Hepatocyte (in vitro differentiated cells): ENCODE measurements at regions not wholly inside any gene's neighbourhood (a gene's known extent, or its start where the extent isn't known, plus 50 kb on each side); places are given as distances from the start of the nearest gene placed in this dataset.

ENCODE experiments used
- EZH2 ChIP-seq: fragments of 200-600 bp; sonication (generic); IDR thresholded peaks from 2 replicates; pipeline ENCODE4 v1.6.1; 2016; ENCODE audit warnings: antibody characterized with exemption, mild to moderate bottlenecking, borderline replicate concordance
- TF ChIP-seq, protein P1 (sequence below): fragments of 200-600 bp; sonication (generic); IDR thresholded peaks from 2 replicates; pipeline ENCODE4 v1.5.1; 2016; ENCODE audit warnings: antibody characterized with exemption, mild to moderate bottlenecking; ENCODE audit not compliant: poor library complexity

- TF ChIP-seq, protein P1, sequence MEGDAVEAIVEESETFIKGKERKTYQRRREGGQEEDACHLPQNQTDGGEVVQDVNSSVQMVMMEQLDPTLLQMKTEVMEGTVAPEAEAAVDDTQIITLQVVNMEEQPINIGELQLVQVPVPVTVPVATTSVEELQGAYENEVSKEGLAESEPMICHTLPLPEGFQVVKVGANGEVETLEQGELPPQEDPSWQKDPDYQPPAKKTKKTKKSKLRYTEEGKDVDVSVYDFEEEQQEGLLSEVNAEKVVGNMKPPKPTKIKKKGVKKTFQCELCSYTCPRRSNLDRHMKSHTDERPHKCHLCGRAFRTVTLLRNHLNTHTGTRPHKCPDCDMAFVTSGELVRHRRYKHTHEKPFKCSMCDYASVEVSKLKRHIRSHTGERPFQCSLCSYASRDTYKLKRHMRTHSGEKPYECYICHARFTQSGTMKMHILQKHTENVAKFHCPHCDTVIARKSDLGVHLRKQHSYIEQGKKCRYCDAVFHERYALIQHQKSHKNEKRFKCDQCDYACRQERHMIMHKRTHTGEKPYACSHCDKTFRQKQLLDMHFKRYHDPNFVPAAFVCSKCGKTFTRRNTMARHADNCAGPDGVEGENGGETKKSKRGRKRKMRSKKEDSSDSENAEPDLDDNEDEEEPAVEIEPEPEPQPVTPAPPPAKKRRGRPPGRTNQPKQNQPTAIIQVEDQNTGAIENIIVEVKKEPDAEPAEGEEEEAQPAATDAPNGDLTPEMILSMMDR, result no peak
- TF ChIP-seq EZH2, result no peak
These were observed 252.7 kb upstream of the TCF4 start for GRCh38 chr18:55840601-55841170.
